ENCODE measurements at regions not wholly inside any gene's neighbourhood (a gene's known extent, or its start where the extent isn't known, plus 50 kb on each side); places are given as distances from the start of the nearest gene placed in this dataset.
A peak's percentile ranks its signal among the peaks of the same experiment; 100 is the strongest.

DNA sequence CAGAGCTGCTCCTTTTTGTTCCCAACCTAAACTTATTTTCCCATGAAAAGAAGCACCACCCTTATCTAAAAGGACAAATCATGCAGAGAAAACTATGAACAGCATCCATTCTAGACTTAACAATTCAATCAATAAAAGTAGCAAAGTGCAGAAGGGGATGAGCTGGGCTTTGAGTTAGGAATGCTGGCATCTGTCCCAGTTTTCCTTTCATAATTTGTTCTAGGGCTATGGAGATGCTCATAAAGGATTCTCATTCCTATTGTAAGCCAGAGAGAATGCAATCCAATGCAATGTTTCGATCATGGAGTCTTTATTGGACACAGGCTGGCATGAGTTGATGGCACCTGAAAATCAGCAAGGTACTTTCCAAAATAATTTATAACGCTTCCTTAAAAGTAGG, 330.6 kb downstream of the VPS13C start:
- H3K4me1 ChIP-seq (ENCODE audit: control insufficient read depth in 5 of 5, insufficient read depth in 5 of 5, low read length in 5 of 5) = no peaks in the 10 kb centered on the region
- no peak for ATAC-seq (ENCODE audit: insufficient read depth, low FRiP score)
- no peak overlapping the region for H3K4me3 ChIP-seq
- TF ChIP-seq, protein P1, sequence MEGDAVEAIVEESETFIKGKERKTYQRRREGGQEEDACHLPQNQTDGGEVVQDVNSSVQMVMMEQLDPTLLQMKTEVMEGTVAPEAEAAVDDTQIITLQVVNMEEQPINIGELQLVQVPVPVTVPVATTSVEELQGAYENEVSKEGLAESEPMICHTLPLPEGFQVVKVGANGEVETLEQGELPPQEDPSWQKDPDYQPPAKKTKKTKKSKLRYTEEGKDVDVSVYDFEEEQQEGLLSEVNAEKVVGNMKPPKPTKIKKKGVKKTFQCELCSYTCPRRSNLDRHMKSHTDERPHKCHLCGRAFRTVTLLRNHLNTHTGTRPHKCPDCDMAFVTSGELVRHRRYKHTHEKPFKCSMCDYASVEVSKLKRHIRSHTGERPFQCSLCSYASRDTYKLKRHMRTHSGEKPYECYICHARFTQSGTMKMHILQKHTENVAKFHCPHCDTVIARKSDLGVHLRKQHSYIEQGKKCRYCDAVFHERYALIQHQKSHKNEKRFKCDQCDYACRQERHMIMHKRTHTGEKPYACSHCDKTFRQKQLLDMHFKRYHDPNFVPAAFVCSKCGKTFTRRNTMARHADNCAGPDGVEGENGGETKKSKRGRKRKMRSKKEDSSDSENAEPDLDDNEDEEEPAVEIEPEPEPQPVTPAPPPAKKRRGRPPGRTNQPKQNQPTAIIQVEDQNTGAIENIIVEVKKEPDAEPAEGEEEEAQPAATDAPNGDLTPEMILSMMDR (IDR thresholded peaks at IDR 0.05; ENCODE audit: control extremely low read depth, extremely low read depth) = no peak
- no peak overlapping the region for H3K27ac ChIP-seq (ENCODE audit: low read depth in 1 of 2, low read length in 1 of 2)
- no peak overlapping the region for H3K9ac ChIP-seq (ENCODE audit: insufficient read depth in 1 of 2, low read length in 2 of 2)
- H3K27me3 ChIP-seq (ENCODE audit: control insufficient read depth in 3 of 3, insufficient read depth in 3 of 3, low read length in 2 of 3) = no peaks in the 10 kb centered on the region
- H3K36me3 ChIP-seq (ENCODE audit: control insufficient read depth in 4 of 4, insufficient read depth in 4 of 4, low read length in 4 of 4) = no peaks in the 10 kb centered on the region
- DNase-seq = peak in 1 of 3 donors; percentile 13
- WGBS, 2 donors = 91 to 94% methylated on average over 2 of the region's 2 CpGs
- peaks cover 0 to 1% (median 0%) of the 10 kb centered on the region in 4 donors for H3K9me3 ChIP-seq (ENCODE audit: control insufficient read depth in 4 of 4, insufficient read depth in 3 of 4, low read length in 3 of 4)

DNA sequence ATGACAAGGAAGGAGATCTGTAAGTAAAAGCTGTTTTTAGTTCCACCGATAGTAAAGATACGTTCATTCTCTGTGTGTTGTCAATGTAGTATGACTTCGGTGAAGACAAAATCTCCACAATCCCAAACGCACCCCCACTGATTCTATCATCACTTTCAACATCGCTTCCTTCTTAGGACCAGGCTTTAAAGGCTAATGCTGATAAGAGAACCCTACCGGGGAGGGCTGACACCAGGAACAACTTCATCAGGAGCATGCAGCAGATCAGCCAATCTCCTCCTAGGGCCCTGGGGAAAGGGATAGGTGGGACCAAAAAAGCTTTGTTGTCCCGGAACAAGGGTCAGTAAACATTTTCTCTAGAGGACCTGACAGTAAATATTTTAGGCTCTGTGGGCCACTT, 334.1 kb downstream of the VPS13C start:
- TF ChIP-seq, protein P1 (IDR thresholded peaks at IDR 0.05; ENCODE audit: control extremely low read depth, extremely low read depth) = no peak
- Histone ChIP-seq H3K27me3 (ENCODE audit: control insufficient read depth in 3 of 3, insufficient read depth in 3 of 3, low read length in 2 of 3) (no peaks in the 10 kb centered on the region), H3K27ac (ENCODE audit: low read depth in 1 of 2, low read length in 1 of 2) (no peak overlapping the region), H3K9me3 (ENCODE audit: control insufficient read depth in 4 of 4, insufficient read depth in 3 of 4, low read length in 3 of 4) (peaks cover 0 to 1% (median 0%) of the 10 kb centered on the region in 4 donors), H3K4me1 (ENCODE audit: control insufficient read depth in 5 of 5, insufficient read depth in 5 of 5, low read length in 5 of 5) (no peaks in the 10 kb centered on the region), H3K36me3 (ENCODE audit: control insufficient read depth in 4 of 4, insufficient read depth in 4 of 4, low read length in 4 of 4) (no peaks in the 10 kb centered on the region), H3K4me3 (no peak overlapping the region), H3K9ac (ENCODE audit: insufficient read depth in 1 of 2, low read length in 2 of 2) (no peak overlapping the region)
- ATAC-seq (ENCODE audit: insufficient read depth, low FRiP score) (no peak), DNase-seq (no peak)
- WGBS, 2 donors = 70 to 80% methylated on average over 7 of the region's 7 CpGs

DNA sequence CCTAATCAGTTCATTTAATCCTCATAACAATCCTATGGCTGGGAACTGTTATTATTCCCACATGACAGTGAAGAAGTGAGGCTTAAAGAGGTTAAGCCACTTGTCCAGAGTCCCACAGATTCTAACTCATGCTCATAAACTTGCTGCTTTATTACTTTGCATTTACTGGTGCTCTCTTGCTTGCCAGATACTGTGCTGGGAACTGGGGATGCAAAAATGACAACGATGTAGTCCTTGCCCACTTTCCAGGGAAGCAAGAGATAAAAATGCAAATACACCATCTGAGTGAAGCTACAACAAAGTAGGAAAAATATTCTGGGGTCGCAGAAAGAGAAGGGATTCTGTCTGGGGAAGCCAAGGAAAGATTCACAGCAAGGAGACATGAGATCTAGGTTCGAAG, 335.0 kb downstream of the VPS13C start:
- Histone ChIP-seq H3K27ac (ENCODE audit: low read depth in 1 of 2, low read length in 1 of 2) (no peak overlapping the region), H3K9ac (ENCODE audit: insufficient read depth in 1 of 2, low read length in 2 of 2) (no peak overlapping the region), H3K4me3 (no peak overlapping the region), H3K9me3 (ENCODE audit: control insufficient read depth in 4 of 4, insufficient read depth in 3 of 4, low read length in 3 of 4) (peaks cover 0 to 1% (median 0%) of the 10 kb centered on the region in 4 donors), H3K4me1 (ENCODE audit: control insufficient read depth in 5 of 5, insufficient read depth in 5 of 5, low read length in 5 of 5) (no peaks in the 10 kb centered on the region), H3K27me3 (ENCODE audit: control insufficient read depth in 3 of 3, insufficient read depth in 3 of 3, low read length in 2 of 3) (no peaks in the 10 kb centered on the region), H3K36me3 (ENCODE audit: control insufficient read depth in 4 of 4, insufficient read depth in 4 of 4, low read length in 4 of 4) (no peaks in the 10 kb centered on the region)
- no peak for ATAC-seq (ENCODE audit: insufficient read depth, low FRiP score)
- WGBS, 2 donors = 70 to 86% methylated on average over 3 of the region's 3 CpGs
- TF ChIP-seq, protein P1 (IDR thresholded peaks at IDR 0.05; ENCODE audit: control extremely low read depth, extremely low read depth) = no peak
- DNase-seq = no peak

DNA sequence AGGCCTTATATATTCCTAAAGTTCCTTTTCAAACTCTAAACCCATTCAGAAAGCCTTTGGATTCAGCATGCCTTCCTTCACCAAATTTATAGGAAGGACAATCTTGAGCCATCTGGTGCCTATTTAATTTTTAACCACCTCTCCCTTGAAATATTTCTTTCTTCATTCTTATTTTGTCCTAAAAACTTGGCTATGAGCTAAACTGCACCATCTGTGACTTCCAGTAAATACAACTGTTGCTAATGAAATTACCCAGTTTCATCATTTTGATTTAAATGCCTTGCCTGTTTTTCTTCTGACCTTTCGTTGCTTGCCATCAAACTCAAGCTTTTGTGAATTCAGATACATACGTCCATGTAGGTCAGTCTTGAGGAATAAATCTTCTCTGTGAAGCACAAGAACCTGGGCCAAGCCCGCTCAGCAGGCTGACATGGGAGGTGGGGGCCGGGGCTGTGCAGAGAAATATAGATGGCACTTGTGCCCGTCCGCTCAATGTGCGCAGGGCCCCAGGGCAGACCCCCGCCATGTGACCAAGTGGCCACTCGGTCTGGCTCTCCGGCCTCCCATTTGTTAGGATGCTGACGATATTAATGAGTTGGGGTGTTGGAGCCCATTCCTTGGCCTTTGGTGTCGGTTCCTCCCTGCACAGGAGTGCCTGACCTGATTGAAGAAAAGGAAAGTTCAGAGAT, 335.9 kb downstream of the VPS13C start:
- TF ChIP-seq, protein P1 (IDR thresholded peaks at IDR 0.05; ENCODE audit: control extremely low read depth, extremely low read depth) = no peak
- no peak for ATAC-seq (ENCODE audit: insufficient read depth, low FRiP score)
- no peak for DNase-seq
- Histone ChIP-seq H3K4me1 (ENCODE audit: control insufficient read depth in 5 of 5, insufficient read depth in 5 of 5, low read length in 5 of 5) (no peaks in the 10 kb centered on the region), H3K4me3 (no peak overlapping the region), H3K27me3 (ENCODE audit: control insufficient read depth in 3 of 3, insufficient read depth in 3 of 3, low read length in 2 of 3) (no peaks in the 10 kb centered on the region), H3K9ac (ENCODE audit: insufficient read depth in 1 of 2, low read length in 2 of 2) (no peak overlapping the region), H3K36me3 (ENCODE audit: control insufficient read depth in 4 of 4, insufficient read depth in 4 of 4, low read length in 4 of 4) (no peaks in the 10 kb centered on the region), H3K9me3 (ENCODE audit: control insufficient read depth in 4 of 4, insufficient read depth in 3 of 4, low read length in 3 of 4) (peaks cover 0 to 1% (median 0%) of the 10 kb centered on the region in 4 donors), H3K27ac (ENCODE audit: low read depth in 1 of 2, low read length in 1 of 2) (no peak overlapping the region)
- WGBS, 2 donors = 92 to 93% methylated on average over 12 of the region's 12 CpGs

All from lung (tissue), 11 donors.